ENCODE measurements at regions not wholly inside any gene's neighbourhood (a gene's known extent, or its start where the extent isn't known, plus 50 kb on each side); places are given as distances from the start of the nearest gene placed in this dataset.

DNA sequence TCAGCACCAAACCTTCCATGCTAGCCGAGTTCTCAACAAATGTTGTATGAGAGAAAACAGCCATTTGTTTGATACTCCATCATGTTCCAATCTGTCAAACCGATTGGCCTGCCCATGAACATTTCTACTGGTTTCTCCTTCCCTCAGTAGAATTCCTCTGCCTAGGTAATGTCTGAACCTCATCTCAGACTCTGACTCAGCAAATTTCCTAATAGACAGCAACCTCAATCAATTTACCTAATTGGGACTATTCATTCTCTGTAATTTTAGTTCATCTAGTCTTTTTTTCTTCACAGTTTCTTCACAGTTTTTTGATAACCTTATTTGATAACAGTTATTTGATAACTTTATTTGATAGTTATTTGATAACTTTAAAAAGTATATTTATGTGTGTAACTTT, 585.1 kb downstream of the DNAJB9 start:
- Histone ChIP-seq H3K4me1 (ENCODE audit: control insufficient read depth in 5 of 5, insufficient read depth in 5 of 5, low read length in 5 of 5) (no peaks in the 10 kb centered on the region), H3K36me3 (ENCODE audit: control insufficient read depth in 4 of 4, insufficient read depth in 4 of 4, low read length in 4 of 4) (no peaks in the 10 kb centered on the region), H3K27me3 (ENCODE audit: control insufficient read depth in 3 of 3, insufficient read depth in 3 of 3, low read length in 2 of 3) (no peaks in the 10 kb centered on the region), H3K4me3 (no peak overlapping the region), H3K9me3 (ENCODE audit: control insufficient read depth in 4 of 4, insufficient read depth in 3 of 4, low read length in 3 of 4) (no peaks in the 10 kb centered on the region), H3K27ac (ENCODE audit: low read depth in 1 of 2, low read length in 1 of 2) (no peak overlapping the region), H3K9ac (ENCODE audit: insufficient read depth in 1 of 2, low read length in 2 of 2) (no peak overlapping the region)
- ATAC-seq (ENCODE audit: insufficient read depth, low FRiP score) (no peak), DNase-seq (no peak)
- WGBS, 2 donors: 46 to 60% methylated on average over 2 of the region's 2 CpGs
- TF ChIP-seq, protein P1, sequence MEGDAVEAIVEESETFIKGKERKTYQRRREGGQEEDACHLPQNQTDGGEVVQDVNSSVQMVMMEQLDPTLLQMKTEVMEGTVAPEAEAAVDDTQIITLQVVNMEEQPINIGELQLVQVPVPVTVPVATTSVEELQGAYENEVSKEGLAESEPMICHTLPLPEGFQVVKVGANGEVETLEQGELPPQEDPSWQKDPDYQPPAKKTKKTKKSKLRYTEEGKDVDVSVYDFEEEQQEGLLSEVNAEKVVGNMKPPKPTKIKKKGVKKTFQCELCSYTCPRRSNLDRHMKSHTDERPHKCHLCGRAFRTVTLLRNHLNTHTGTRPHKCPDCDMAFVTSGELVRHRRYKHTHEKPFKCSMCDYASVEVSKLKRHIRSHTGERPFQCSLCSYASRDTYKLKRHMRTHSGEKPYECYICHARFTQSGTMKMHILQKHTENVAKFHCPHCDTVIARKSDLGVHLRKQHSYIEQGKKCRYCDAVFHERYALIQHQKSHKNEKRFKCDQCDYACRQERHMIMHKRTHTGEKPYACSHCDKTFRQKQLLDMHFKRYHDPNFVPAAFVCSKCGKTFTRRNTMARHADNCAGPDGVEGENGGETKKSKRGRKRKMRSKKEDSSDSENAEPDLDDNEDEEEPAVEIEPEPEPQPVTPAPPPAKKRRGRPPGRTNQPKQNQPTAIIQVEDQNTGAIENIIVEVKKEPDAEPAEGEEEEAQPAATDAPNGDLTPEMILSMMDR (IDR thresholded peaks at IDR 0.05; ENCODE audit: control extremely low read depth, extremely low read depth): no peak

DNA sequence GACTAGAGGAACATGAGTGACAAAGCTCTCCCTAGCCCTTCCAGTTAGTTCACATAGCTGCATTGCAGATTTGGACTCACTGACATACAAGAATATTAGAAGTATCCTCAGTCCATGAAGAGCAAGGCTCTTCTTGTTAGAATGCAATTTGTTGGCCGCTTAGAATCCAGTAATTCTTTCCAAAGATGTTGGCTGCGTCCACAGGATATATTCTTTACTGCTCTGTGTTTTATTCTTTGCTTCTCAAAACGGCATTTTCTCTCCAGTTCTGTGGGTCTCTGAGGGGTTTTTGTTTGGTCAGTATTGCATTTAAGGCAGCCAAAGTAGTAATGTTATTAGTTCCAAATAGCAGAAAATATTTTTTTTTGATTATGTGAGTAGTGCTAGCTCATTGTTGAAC, 588.6 kb downstream of the DNAJB9 start:
- WGBS, 2 donors: 75 to 80% methylated on average over 3 of the region's 3 CpGs

DNA sequence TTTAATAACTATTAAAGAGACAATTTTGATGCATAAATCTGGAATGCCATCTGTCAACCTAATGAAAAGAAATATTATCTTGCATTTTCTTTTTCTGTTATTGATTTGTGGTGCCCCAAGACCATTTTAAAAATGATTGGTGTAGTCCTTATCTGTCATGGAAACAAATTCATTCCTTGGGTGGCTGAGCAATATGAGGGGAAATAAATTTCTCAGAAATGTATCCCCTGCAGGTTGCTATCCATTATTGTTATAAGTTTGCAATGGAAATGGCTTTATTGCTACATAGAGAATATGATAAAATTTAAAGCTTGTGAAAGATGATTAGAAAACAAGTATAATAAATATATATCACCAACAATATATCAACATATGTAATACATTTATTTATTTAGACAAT, 607.0 kb downstream of the DNAJB9 start:
- no peak overlapping the region for H3K27ac ChIP-seq (ENCODE audit: low read depth in 1 of 2, low read length in 1 of 2)
- no peak overlapping the region for H3K9ac ChIP-seq (ENCODE audit: insufficient read depth in 1 of 2, low read length in 2 of 2)
- ATAC-seq (ENCODE audit: insufficient read depth, low FRiP score) (no peak), DNase-seq (no peak)
- H3K9me3 ChIP-seq (ENCODE audit: control insufficient read depth in 4 of 4, insufficient read depth in 3 of 4, low read length in 3 of 4): no peaks in the 10 kb centered on the region
- TF ChIP-seq, protein P1 (IDR thresholded peaks at IDR 0.05; ENCODE audit: control extremely low read depth, extremely low read depth): no peak
- H3K36me3 ChIP-seq (ENCODE audit: control insufficient read depth in 4 of 4, insufficient read depth in 4 of 4, low read length in 4 of 4): no peaks in the 10 kb centered on the region
- no peak overlapping the region for H3K4me3 ChIP-seq
- H3K27me3 ChIP-seq (ENCODE audit: control insufficient read depth in 3 of 3, insufficient read depth in 3 of 3, low read length in 2 of 3): no peaks in the 10 kb centered on the region
- H3K4me1 ChIP-seq (ENCODE audit: control insufficient read depth in 5 of 5, insufficient read depth in 5 of 5, low read length in 5 of 5): no peaks in the 10 kb centered on the region

More for the DNA sequence above, 588.6 kb downstream of the DNAJB9 start:
- Histone ChIP-seq H3K4me3 (no peak overlapping the region), H3K9ac (ENCODE audit: insufficient read depth in 1 of 2, low read length in 2 of 2) (no peak overlapping the region), H3K27ac (ENCODE audit: low read depth in 1 of 2, low read length in 1 of 2) (no peak overlapping the region), H3K36me3 (ENCODE audit: control insufficient read depth in 4 of 4, insufficient read depth in 4 of 4, low read length in 4 of 4) (no peaks in the 10 kb centered on the region), H3K27me3 (ENCODE audit: control insufficient read depth in 3 of 3, insufficient read depth in 3 of 3, low read length in 2 of 3) (no peaks in the 10 kb centered on the region), H3K4me1 (ENCODE audit: control insufficient read depth in 5 of 5, insufficient read depth in 5 of 5, low read length in 5 of 5) (no peaks in the 10 kb centered on the region), H3K9me3 (ENCODE audit: control insufficient read depth in 4 of 4, insufficient read depth in 3 of 4, low read length in 3 of 4) (no peaks in the 10 kb centered on the region)
- ATAC-seq (ENCODE audit: insufficient read depth, low FRiP score) (no peak), DNase-seq (no peak)
- TF ChIP-seq, protein P1 (IDR thresholded peaks at IDR 0.05; ENCODE audit: control extremely low read depth, extremely low read depth): no peak

DNA sequence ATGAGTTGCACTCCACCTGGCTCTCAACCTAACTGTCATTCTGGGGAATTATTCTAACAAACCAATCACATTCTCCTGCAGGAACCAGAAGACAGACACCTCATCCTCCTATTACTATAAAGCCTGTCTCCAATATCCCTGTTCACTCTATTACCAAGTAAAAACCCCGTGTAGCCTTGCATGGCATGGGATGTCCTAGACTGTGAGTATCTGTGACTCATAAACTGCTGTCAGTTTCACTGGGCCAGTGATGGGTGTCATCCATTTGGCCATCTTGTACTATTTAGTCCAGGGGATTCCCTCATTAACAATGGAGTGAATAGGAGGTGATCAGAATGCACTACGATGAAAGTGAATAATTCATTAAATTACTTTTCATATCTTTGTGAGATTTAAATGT, 608.7 kb downstream of the DNAJB9 start:
- no peak for DNase-seq
- WGBS, 2 donors: 83 to 92% methylated on average over 2 of the region's 2 CpGs
- TF ChIP-seq, protein P1 (IDR thresholded peaks at IDR 0.05; ENCODE audit: control extremely low read depth, extremely low read depth): no peak
- H3K27me3 ChIP-seq (ENCODE audit: control insufficient read depth in 3 of 3, insufficient read depth in 3 of 3, low read length in 2 of 3): no peaks in the 10 kb centered on the region
- no peak overlapping the region for H3K4me3 ChIP-seq
- no peak overlapping the region for H3K27ac ChIP-seq (ENCODE audit: low read depth in 1 of 2, low read length in 1 of 2)
- H3K36me3 ChIP-seq (ENCODE audit: control insufficient read depth in 4 of 4, insufficient read depth in 4 of 4, low read length in 4 of 4): no peaks in the 10 kb centered on the region
- no peak overlapping the region for H3K9ac ChIP-seq (ENCODE audit: insufficient read depth in 1 of 2, low read length in 2 of 2)
- no peak for ATAC-seq (ENCODE audit: insufficient read depth, low FRiP score)
- no peaks in the 10 kb centered on the region for H3K9me3 ChIP-seq (ENCODE audit: control insufficient read depth in 4 of 4, insufficient read depth in 3 of 4, low read length in 3 of 4)
- no peaks in the 10 kb centered on the region for H3K4me1 ChIP-seq (ENCODE audit: control insufficient read depth in 5 of 5, insufficient read depth in 5 of 5, low read length in 5 of 5)
